CD4-positive, alpha-beta T cell treated with Interleukin-12 subunit alpha and Interleukin-12 subunit beta, for 1 hour (primary cell): ENCODE measurements at regions not wholly inside any gene's neighbourhood (a gene's known extent, or its start where the extent isn't known, plus 50 kb on each side); places are given as distances from the start of the nearest gene placed in this dataset.

ENCODE experiments used
- DNase-seq: peaks from one replicate; pipeline ENCODE4 v3.0.0-alpha.2; 2020

GRCh38 chr4:41883988-41884734 is 51.1 kb upstream of the TMEM33 start:
- no peak for DNase-seq

- peak; percentile 52 for DNase-seq
Observed at GRCh38 chr4:41882625-41883347, 52.4 kb upstream of the TMEM33 start.

GRCh38 chr4:41881981-41882624 is 53.1 kb upstream of the TMEM33 start:
- DNase-seq, result peak; percentile 3

GRCh38 chr4:41880840-41881831 is 54.1 kb upstream of the TMEM33 start:
- DNase-seq, result no peak

- DNase-seq, result no peak
Observed at GRCh38 chr4:41880022-41880837, 55.0 kb upstream of the TMEM33 start.

- no peak for DNase-seq
Observed at GRCh38 chr4:41879552-41879951, 55.7 kb upstream of the TMEM33 start.

GRCh38 chr4:41878991-41879491 is 56.2 kb upstream of the TMEM33 start:
- no peak for DNase-seq

GRCh38 chr4:41878170-41878969 is 56.9 kb upstream of the TMEM33 start:
- DNase-seq, result no peak

GRCh38 chr4:41877020-41877796 is 58.0 kb upstream of the TMEM33 start:
- DNase-seq, result no peak

- DNase-seq, result no peak
Observed at GRCh38 chr4:41874873-41875272, 60.4 kb upstream of the TMEM33 start.

- DNase-seq, result no peak
Observed at GRCh38 chr4:41874398-41874797, 60.8 kb upstream of the TMEM33 start.

GRCh38 chr4:41873380-41874295 is 61.6 kb upstream of the TMEM33 start:
- DNase-seq, result no peak

GRCh38 chr4:41870035-41870434 is 65.2 kb upstream of the TMEM33 start:
- no peak for DNase-seq

GRCh38 chr4:41866799-41867677 is 68.2 kb upstream of the TMEM33 start:
- DNase-seq, result no peak

- DNase-seq, result no peak
Observed at GRCh38 chr4:41865981-41866798, 69.0 kb upstream of the TMEM33 start.

- no peak for DNase-seq
Observed at GRCh38 chr4:41865306-41865980, 69.8 kb upstream of the TMEM33 start.
